Uterus (tissue), 2 donors: ENCODE measurements at regions not wholly inside any gene's neighbourhood (a gene's known extent, or its start where the extent isn't known, plus 50 kb on each side); places are given as distances from the start of the nearest gene placed in this dataset.

ENCODE experiments used
- CTCF ChIP-seq, 4 experiments: fragments of 200-600 bp in 2 of 4; fragments of 450-650 bp in 2 of 4; sonication (generic) in 2 of 4; IDR thresholded peaks; one replicate each; pipeline ENCODE4 v1.5.1; 2016 to 2019; ENCODE audit warnings: antibody characterized with exemption in 4 of 4, mild to moderate bottlenecking in 2 of 4, moderate library complexity in 1 of 4
- POLR2A ChIP-seq, 2 donors: fragments of 450-650 bp; IDR thresholded peaks; one replicate each; pipeline ENCODE4 v1.6.1; 2016; ENCODE audit warnings: antibody characterized with exemption in 2 of 2, mild to moderate bottlenecking in 1 of 2, moderate library complexity in 1 of 2

GRCh38 chr11:13090228-13090708 lies 81.2 kb downstream of the RASSF10 start:
- TF ChIP-seq CTCF (IDR thresholded peaks at IDR 0.05), result no peak
- TF ChIP-seq POLR2A (IDR thresholded peaks at IDR 0.05), result no peak
